Gastrocnemius medialis (tissue), 4 donors: ENCODE measurements at regions not wholly inside any gene's neighbourhood (a gene's known extent, or its start where the extent isn't known, plus 50 kb on each side); places are given as distances from the start of the nearest gene placed in this dataset.

Experiments
- ATAC-seq, 2 donors: fragments of 150-250 bp; one replicate each; pipeline ENCODE4 v1.9.1; 2016
- DNase-seq, 2 donors: peaks; one replicate each; pipeline ENCODE4 v3.0.0-alpha.2; 2019
- H3K27ac ChIP-seq, 4 donors: fragments of 200-600 bp; sonication (generic); 1 replicate in 1 of 4; 2 replicates in 3 of 4; pipeline ENCODE4 v1.5.1; 2016 to 2018; ENCODE audit warnings: mild to moderate bottlenecking in 2 of 4, moderate library complexity in 1 of 4
- H3K27me3 ChIP-seq, 3 donors: fragments of 200-600 bp; sonication (generic) in 2 of 3; 1 replicate in 1 of 3; 2 replicates in 2 of 3; pipeline versions ENCODE4 v1.5.1 to v1.6.0; 2016 to 2019; ENCODE audit warnings: mild to moderate bottlenecking in 1 of 3, moderate library complexity in 1 of 3
- H3K36me3 ChIP-seq, 2 donors: fragments of 200-600 bp; sonication (generic) in 1 of 2; one replicate each; pipeline ENCODE4 v1.5.1; 2017 to 2018
- H3K4me1 ChIP-seq, 2 donors: fragments of 200-600 bp; sonication (generic) in 1 of 2; one replicate each; pipeline ENCODE4 v1.5.1; 2016 to 2017; ENCODE audit warnings: mild to moderate bottlenecking in 2 of 2
- H3K4me3 ChIP-seq, 4 donors: fragments of 200-600 bp; sonication (generic) in 3 of 4; 1 replicate in 1 of 4; 2 replicates in 3 of 4; pipeline ENCODE4 v1.5.1; 2016 to 2019; ENCODE audit warnings: mild to moderate bottlenecking in 2 of 4
- H3K9me3 ChIP-seq, 3 donors: fragments of 200-600 bp; sonication (generic) in 2 of 3; 1 replicate in 1 of 3; 2 replicates in 2 of 3; pipeline ENCODE4 v1.5.1; 2016 to 2019
- CTCF ChIP-seq, 5 experiments: fragments of 450-650 bp in 3 of 5; fragments of 200-600 bp in 2 of 5; sonication (generic) in 2 of 5; IDR thresholded peaks in 4 of 5; conservative IDR thresholded peaks in 1 of 5; 1 replicate in 4 of 5; 2 replicates in 1 of 5; pipeline ENCODE4 v1.5.1; 2016 to 2019; ENCODE audit warnings: antibody characterized with exemption in 5 of 5, mild to moderate bottlenecking in 3 of 5, moderate library complexity in 3 of 5
- POLR2A ChIP-seq, 2 donors: fragments of 450-650 bp; IDR thresholded peaks; one replicate each; pipeline ENCODE4 v1.6.1; 2017; ENCODE audit warnings: antibody characterized with exemption in 2 of 2, mild to moderate bottlenecking in 2 of 2, moderate library complexity in 2 of 2
- in situ Hi-C, 4 donors: fragments of 200-750 bp; cut with MboI; loops; one replicate each; pipeline versions ENCODE4 v1.15.0 to v1.8.0; 2017; ENCODE audit warnings: low sequenced_read_pairs in 4 of 4
- intact Hi-C: fragments of 100-400 bp; cut with DNase I; formaldehyde crosslinking; loops from one replicate; pipeline ENCODE4 v1.15.1; 2023; ENCODE audit warnings: low total_unique reads

- in situ Hi-C loops = no loop called here
- no peaks in the 10 kb centered on the region for H3K27me3 ChIP-seq
- H3K4me1 ChIP-seq = no peaks in the 10 kb centered on the region
- no peaks in the 10 kb centered on the region for H3K9me3 ChIP-seq
- DNase-seq (no peak), ATAC-seq (no peak)
- H3K27ac ChIP-seq = no peak overlapping the region
- H3K4me3 ChIP-seq = no peak overlapping the region
- no peak for TF ChIP-seq CTCF (IDR thresholded peaks at IDR 0.05 in 4 of 5, conservative IDR thresholded peaks at IDR 0.05 in 1 of 5)
- TF ChIP-seq POLR2A (IDR thresholded peaks at IDR 0.05) = no peak
- intact Hi-C loops = no loop called here
- H3K36me3 ChIP-seq = no peaks in the 10 kb centered on the region
These were observed 851.0 kb upstream of the KLHL1 start for GRCh38 chr13:70959035-70959775.

GRCh38 chr13:70955887-70956286 lies 847.6 kb upstream of the KLHL1 start:
- no peaks in the 10 kb centered on the region for H3K4me1 ChIP-seq
- H3K27me3 ChIP-seq = no peaks in the 10 kb centered on the region
- no peaks in the 10 kb centered on the region for H3K9me3 ChIP-seq
- no peaks in the 10 kb centered on the region for H3K36me3 ChIP-seq
- intact Hi-C loops (no loop called here), in situ Hi-C loops (no loop called here)
- DNase-seq = no peak
- no peak overlapping the region for H3K4me3 ChIP-seq
- no peak overlapping the region for H3K27ac ChIP-seq
- TF ChIP-seq POLR2A (IDR thresholded peaks at IDR 0.05) = no peak
- no peak for TF ChIP-seq CTCF (IDR thresholded peaks at IDR 0.05 in 4 of 5, conservative IDR thresholded peaks at IDR 0.05 in 1 of 5)
- ATAC-seq = no peak

GRCh38 chr13:70950664-70951063 lies 842.4 kb upstream of the KLHL1 start:
- in situ Hi-C loops (no loop called here), intact Hi-C loops (no loop called here)
- H3K9me3 ChIP-seq = no peaks in the 10 kb centered on the region
- no peaks in the 10 kb centered on the region for H3K36me3 ChIP-seq
- H3K4me1 ChIP-seq = no peaks in the 10 kb centered on the region
- DNase-seq (no peak), ATAC-seq (no peak)
- H3K27ac ChIP-seq = no peak overlapping the region
- H3K4me3 ChIP-seq = no peak overlapping the region
- no peaks in the 10 kb centered on the region for H3K27me3 ChIP-seq
- TF ChIP-seq POLR2A (IDR thresholded peaks at IDR 0.05) = no peak
- no peak for TF ChIP-seq CTCF (IDR thresholded peaks at IDR 0.05 in 4 of 5, conservative IDR thresholded peaks at IDR 0.05 in 1 of 5)

- intact Hi-C loops = no loop called here
- no peaks in the 10 kb centered on the region for H3K4me1 ChIP-seq
- no peaks in the 10 kb centered on the region for H3K9me3 ChIP-seq
- no peaks in the 10 kb centered on the region for H3K36me3 ChIP-seq
- no peak for TF ChIP-seq POLR2A (IDR thresholded peaks at IDR 0.05)
- TF ChIP-seq CTCF (IDR thresholded peaks at IDR 0.05 in 4 of 5, conservative IDR thresholded peaks at IDR 0.05 in 1 of 5) = no peak
- H3K27me3 ChIP-seq = no peaks in the 10 kb centered on the region
- H3K4me3 ChIP-seq = no peak overlapping the region
- in situ Hi-C loops = no loop called here
- no peak overlapping the region for H3K27ac ChIP-seq
- DNase-seq = no peak
- no peak for ATAC-seq
These were observed 837.3 kb upstream of the KLHL1 start for GRCh38 chr13:70945506-70945905.

GRCh38 chr13:70941454-70941853 lies 833.2 kb upstream of the KLHL1 start:
- DNase-seq = no peak
- H3K4me1 ChIP-seq = no peaks in the 10 kb centered on the region
- no peak for ATAC-seq
- in situ Hi-C loops = no loop called here
- H3K4me3 ChIP-seq = no peak overlapping the region
- no peaks in the 10 kb centered on the region for H3K9me3 ChIP-seq
- H3K27me3 ChIP-seq = no peaks in the 10 kb centered on the region
- intact Hi-C loops = no loop called here
- no peak overlapping the region for H3K27ac ChIP-seq
- H3K36me3 ChIP-seq = no peaks in the 10 kb centered on the region
- TF ChIP-seq CTCF (IDR thresholded peaks at IDR 0.05 in 4 of 5, conservative IDR thresholded peaks at IDR 0.05 in 1 of 5) = no peak
- TF ChIP-seq POLR2A (IDR thresholded peaks at IDR 0.05) = no peak
